ENCODE measurements at regions not wholly inside any gene's neighbourhood (a gene's known extent, or its start where the extent isn't known, plus 50 kb on each side); places are given as distances from the start of the nearest gene placed in this dataset.
A peak's percentile ranks its signal among the peaks of the same experiment; 100 is the strongest.

GRCh38 chr20:59515013-59515905 lies 89.1 kb upstream of the PHACTR3 start:
- DNase-seq: peak; percentile 17 to 75 (median 43)
- Histone ChIP-seq H3K27me3 (no peaks in the 10 kb centered on the region), H3K36me3 (no peaks in the 10 kb centered on the region), H3K4me1 (ENCODE audit: insufficient read depth) (no peaks in the 10 kb centered on the region), H3K9me3 (no peaks in the 10 kb centered on the region), H3K4me3 (no peak overlapping the region), H3K27ac (no peak overlapping the region)
- TF ChIP-seq EP300 (IDR thresholded peaks at IDR 0.05) (no peak), POLR2A (IDR thresholded peaks at IDR 0.05) (no peak), CTCF (IDR thresholded peaks at IDR 0.05) (peak in 1 of 3 donors; percentile 37)
- 14 to 25% (median 15%) methylated on average over 32 of the region's 32 CpGs for WGBS, 3 donors
- intact Hi-C loops (cut with DNase I): no loop called here

GRCh38 chr20:59515906-59516209 lies 88.5 kb upstream of the PHACTR3 start:
- WGBS, 3 donors: 48 to 62% (median 62%) methylated on average over 3 of the region's 3 CpGs
- no peak for DNase-seq
- no peaks in the 10 kb centered on the region for H3K27me3 ChIP-seq
- no peak for TF ChIP-seq POLR2A (IDR thresholded peaks at IDR 0.05)
- TF ChIP-seq CTCF (IDR thresholded peaks at IDR 0.05): no peak
- no peak for TF ChIP-seq EP300 (IDR thresholded peaks at IDR 0.05)
- H3K4me3 ChIP-seq: no peak overlapping the region
- H3K9me3 ChIP-seq: no peaks in the 10 kb centered on the region
- H3K4me1 ChIP-seq (ENCODE audit: insufficient read depth): no peaks in the 10 kb centered on the region
- intact Hi-C loops (cut with DNase I): no loop called here
- H3K27ac ChIP-seq: no peak overlapping the region
- H3K36me3 ChIP-seq: no peaks in the 10 kb centered on the region

- Histone ChIP-seq H3K36me3 (no peaks in the 10 kb centered on the region), H3K27me3 (no peaks in the 10 kb centered on the region), H3K4me1 (ENCODE audit: insufficient read depth) (no peaks in the 10 kb centered on the region), H3K9me3 (no peaks in the 10 kb centered on the region), H3K27ac (no peak overlapping the region), H3K4me3 (no peak overlapping the region)
- no peak for DNase-seq
- intact Hi-C loops (cut with DNase I): no loop called here
- TF ChIP-seq CTCF (IDR thresholded peaks at IDR 0.05) (peak in 1 of 3 donors; percentile 12), EP300 (IDR thresholded peaks at IDR 0.05) (no peak)
- WGBS, 3 donors: 40 to 44% (median 44%) methylated on average over 3 of the region's 3 CpGs
Observed at GRCh38 chr20:59518881-59519706, 85.2 kb upstream of the PHACTR3 start.

- no peaks in the 10 kb centered on the region for H3K9me3 ChIP-seq
- no peaks in the 10 kb centered on the region for H3K36me3 ChIP-seq
- intact Hi-C loops (cut with DNase I): no loop called here
- no peak for DNase-seq
- whole genome bisulfite sequencing, 3 donors: 0 to 5% (median 0%) methylated on average over 1 of the region's 1 CpG
- TF ChIP-seq CTCF (IDR thresholded peaks at IDR 0.05): no peak
- TF ChIP-seq EP300 (IDR thresholded peaks at IDR 0.05): no peak
- no peak for TF ChIP-seq POLR2A (IDR thresholded peaks at IDR 0.05)
- no peak overlapping the region for H3K4me3 ChIP-seq
- no peak overlapping the region for H3K27ac ChIP-seq
- no peaks in the 10 kb centered on the region for H3K4me1 ChIP-seq (ENCODE audit: insufficient read depth)
- no peaks in the 10 kb centered on the region for H3K27me3 ChIP-seq
Observed at GRCh38 chr20:59519707-59520014, 84.7 kb upstream of the PHACTR3 start.
